Activated naive CD4-positive, alpha-beta T cell treated with anti-CD3 and anti-CD28 coated beads for 36 hours (primary cell): ENCODE measurements at regions not wholly inside any gene's neighbourhood (a gene's known extent, or its start where the extent isn't known, plus 50 kb on each side); places are given as distances from the start of the nearest gene placed in this dataset.

ENCODE experiments used
- CTCF ChIA-PET: fragments of 350-600 bp; sonication (Branson Sonifier 250); formaldehyde crosslinking; loops from one replicate; lab custom pipeline; 2021; ENCODE audit warnings: antibody characterized with exemption; lab: Charles Lee
- DNase-seq: peaks from one replicate; pipeline ENCODE4 v3.0.0-alpha.2; 2020
- H3K27ac Mint-ChIP-seq: one replicate; pipeline ENCODE4 v1.8.0; 2021; ENCODE audit warnings: mild to moderate bottlenecking, mixed read lengths
- H3K27me3 Mint-ChIP-seq: one replicate; pipeline ENCODE4 v1.8.0; 2021; ENCODE audit warnings: low read depth, mixed read lengths
- H3K36me3 Mint-ChIP-seq: one replicate; pipeline ENCODE4 v1.8.0; 2021; ENCODE audit warnings: low read depth, mixed read lengths
- H3K4me1 Mint-ChIP-seq: one replicate; pipeline ENCODE4 v1.8.0; 2021; ENCODE audit warnings: low read depth, mixed read lengths
- H3K4me3 Mint-ChIP-seq: one replicate; pipeline ENCODE4 v1.8.0; 2021; ENCODE audit warnings: mild to moderate bottlenecking, moderate library complexity, mixed read lengths
- H3K9me3 Mint-ChIP-seq: one replicate; pipeline ENCODE4 v1.8.0; 2021; ENCODE audit warnings: mixed read lengths
- intact Hi-C: fragments of 100-400 bp; cut with micrococcal nuclease; formaldehyde crosslinking; loops from one replicate; pipeline ENCODE4 v1.15.1; 2023

- CTCF ChIA-PET, result interaction anchor here (1.2 kb wide), 1 partner anchor 8 kb away, joined by 3 read pairs; no protein-coding TSS in a partner anchor
- H3K27ac Mint-ChIP-seq, result no peak overlapping the region
- no peak overlapping the region for H3K4me3 Mint-ChIP-seq
- peaks cover 39% of the 10 kb centered on the region for H3K36me3 Mint-ChIP-seq
- H3K9me3 Mint-ChIP-seq, result no peaks in the 10 kb centered on the region
- no peaks in the 10 kb centered on the region for H3K27me3 Mint-ChIP-seq
- peaks cover 2% of the 10 kb centered on the region for H3K4me1 Mint-ChIP-seq
- no peak for DNase-seq
- intact Hi-C loops, result no loop called here
These were observed 50.2 kb downstream of the ZZZ3 start for GRCh38 chr1:77632216-77632615.

DNA sequence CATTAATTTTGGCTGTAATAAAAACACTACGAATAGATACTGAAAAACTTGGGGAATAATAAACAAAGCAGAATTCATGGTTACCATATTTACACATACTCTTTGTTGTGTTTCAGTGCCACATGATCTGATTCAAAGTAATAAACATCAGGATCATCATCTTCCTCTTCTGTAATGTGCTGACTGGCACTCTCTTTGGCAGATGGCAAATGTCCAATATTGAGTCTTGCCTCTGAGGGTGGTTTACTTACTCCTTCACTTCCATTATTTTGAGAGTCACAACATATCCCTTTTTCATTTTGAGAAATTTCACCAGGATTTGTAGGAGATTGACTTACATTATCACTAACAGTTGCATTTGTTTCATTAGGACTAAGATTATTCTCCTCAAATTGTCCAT lies 50.7 kb downstream of the ZZZ3 start:
- Mint-ChIP-seq H3K9me3 (no peaks in the 10 kb centered on the region), H3K27me3 (no peaks in the 10 kb centered on the region), H3K4me3 (no peak overlapping the region), H3K36me3 (peaks cover 39% of the 10 kb centered on the region), H3K4me1 (peaks cover 2% of the 10 kb centered on the region), H3K27ac (no peak overlapping the region)
- no peak for DNase-seq
- intact Hi-C loops, result no loop called here
- CTCF ChIA-PET, result no interaction called here

GRCh38 chr1:77631302-77631701 lies 51.2 kb downstream of the ZZZ3 start:
- Mint-ChIP-seq H3K27ac (no peak overlapping the region), H3K9me3 (no peaks in the 10 kb centered on the region), H3K4me1 (peaks cover 5% of the 10 kb centered on the region), H3K27me3 (no peaks in the 10 kb centered on the region), H3K36me3 (peaks cover 42% of the 10 kb centered on the region), H3K4me3 (no peak overlapping the region)
- no peak for DNase-seq
- intact Hi-C loops, result no loop called here
- CTCF ChIA-PET, result no interaction called here

- CTCF ChIA-PET, result no interaction called here
- Mint-ChIP-seq H3K27me3 (no peaks in the 10 kb centered on the region), H3K27ac (no peak overlapping the region), H3K9me3 (no peaks in the 10 kb centered on the region), H3K4me1 (peaks cover 12% of the 10 kb centered on the region), H3K36me3 (peaks cover 43% of the 10 kb centered on the region), H3K4me3 (no peak overlapping the region)
- DNase-seq, result no peak
- intact Hi-C loops, result no loop called here
These were observed 54.4 kb downstream of the ZZZ3 start for GRCh38 chr1:77627978-77628570.

GRCh38 chr1:77625250-77625649 lies 57.2 kb downstream of the ZZZ3 start:
- CTCF ChIA-PET, result no interaction called here

DNA sequence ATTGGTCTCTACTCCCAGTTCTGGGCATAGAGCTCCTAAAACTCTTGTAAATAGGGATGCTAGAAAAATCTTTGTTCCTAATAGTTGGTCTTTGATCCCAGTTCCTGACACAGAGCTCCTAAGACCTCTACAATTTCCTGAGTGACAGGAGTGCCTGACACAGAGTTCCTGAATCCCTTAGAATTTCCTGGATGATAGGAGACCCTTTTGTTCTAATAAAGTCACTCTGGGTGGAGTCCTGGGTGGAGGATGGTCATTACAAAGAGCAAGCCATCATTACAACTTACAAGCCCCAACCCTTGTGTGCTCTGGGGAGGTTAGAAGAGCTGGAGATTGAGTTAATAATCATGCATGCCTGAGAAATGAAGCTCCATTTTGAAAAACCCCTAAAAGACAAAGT lies 58.4 kb downstream of the ZZZ3 start:
- Mint-ChIP-seq H3K36me3 (peaks cover 30% of the 10 kb centered on the region), H3K4me3 (no peak overlapping the region), H3K4me1 (peaks cover 15% of the 10 kb centered on the region), H3K27me3 (no peaks in the 10 kb centered on the region), H3K9me3 (no peaks in the 10 kb centered on the region), H3K27ac (no peak overlapping the region)
- intact Hi-C loops, result no loop called here
- CTCF ChIA-PET, result interaction anchor here (0.6 to 1.3 kb wide), 2 partner anchors 9 to 128 kb away, joined by 3 to 4 read pairs; no protein-coding TSS in a partner anchor
- DNase-seq, result no peak

More at GRCh38 chr1:77625250-77625649, 57.2 kb downstream of the ZZZ3 start:
- Mint-ChIP-seq H3K36me3 (peaks cover 33% of the 10 kb centered on the region), H3K4me1 (peaks cover 14% of the 10 kb centered on the region), H3K27me3 (no peaks in the 10 kb centered on the region), H3K4me3 (no peak overlapping the region), H3K9me3 (no peaks in the 10 kb centered on the region), H3K27ac (peak overlapping the region; percentile 17)
- intact Hi-C loops, result no loop called here
- no peak for DNase-seq

GRCh38 chr1:77623066-77623465 lies 59.4 kb downstream of the ZZZ3 start:
- no peak overlapping the region for H3K4me3 Mint-ChIP-seq
- CTCF ChIA-PET, result no interaction called here
- H3K27ac Mint-ChIP-seq, result no peak overlapping the region
- H3K9me3 Mint-ChIP-seq, result no peaks in the 10 kb centered on the region
- H3K4me1 Mint-ChIP-seq, result peaks cover 15% of the 10 kb centered on the region
- H3K27me3 Mint-ChIP-seq, result no peaks in the 10 kb centered on the region
- H3K36me3 Mint-ChIP-seq, result peaks cover 30% of the 10 kb centered on the region
- DNase-seq, result no peak
- intact Hi-C loops, result no loop called here

DNA sequence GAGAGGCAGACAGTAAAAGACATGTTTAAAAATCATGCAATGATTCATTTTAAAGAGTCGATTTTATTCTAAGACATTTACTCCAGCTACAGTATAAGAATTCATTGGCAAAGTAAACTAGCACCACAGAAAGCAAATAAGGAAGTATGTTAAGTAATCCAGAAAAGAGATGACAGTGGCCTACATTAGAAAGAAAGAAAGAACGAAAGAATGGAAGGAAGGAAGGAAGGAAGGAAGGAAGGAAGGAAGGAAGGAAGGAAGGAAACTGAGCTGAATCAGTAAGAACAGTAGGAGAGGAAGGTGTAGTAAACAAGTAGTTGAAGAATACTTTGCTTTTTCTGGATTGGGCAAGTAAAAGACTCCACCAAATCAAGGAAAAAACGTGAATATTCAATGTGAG lies 62.2 kb downstream of the ZZZ3 start:
- DNase-seq, result no peak
- Mint-ChIP-seq H3K27ac (no peak overlapping the region), H3K9me3 (no peaks in the 10 kb centered on the region), H3K4me3 (no peak overlapping the region), H3K27me3 (no peaks in the 10 kb centered on the region), H3K4me1 (peaks cover 7% of the 10 kb centered on the region), H3K36me3 (peaks cover 26% of the 10 kb centered on the region)
- CTCF ChIA-PET, result interaction anchor here (0.7 kb wide), 1 partner anchor 1446 kb away, joined by 3 read pairs; no protein-coding TSS in a partner anchor
- intact Hi-C loops, result no loop called here

GRCh38 chr1:77614037-77614436 lies 68.4 kb downstream of the ZZZ3 start:
- Mint-ChIP-seq H3K4me1 (no peaks in the 10 kb centered on the region), H3K4me3 (no peak overlapping the region), H3K9me3 (peaks cover 25% of the 10 kb centered on the region), H3K27me3 (no peaks in the 10 kb centered on the region), H3K27ac (no peak overlapping the region), H3K36me3 (peaks cover 49% of the 10 kb centered on the region)
- DNase-seq, result no peak
- intact Hi-C loops, result no loop called here
- CTCF ChIA-PET, result no interaction called here
